ENCODE measurements at regions not wholly inside any gene's neighbourhood (a gene's known extent, or its start where the extent isn't known, plus 50 kb on each side); places are given as distances from the start of the nearest gene placed in this dataset.

DNA sequence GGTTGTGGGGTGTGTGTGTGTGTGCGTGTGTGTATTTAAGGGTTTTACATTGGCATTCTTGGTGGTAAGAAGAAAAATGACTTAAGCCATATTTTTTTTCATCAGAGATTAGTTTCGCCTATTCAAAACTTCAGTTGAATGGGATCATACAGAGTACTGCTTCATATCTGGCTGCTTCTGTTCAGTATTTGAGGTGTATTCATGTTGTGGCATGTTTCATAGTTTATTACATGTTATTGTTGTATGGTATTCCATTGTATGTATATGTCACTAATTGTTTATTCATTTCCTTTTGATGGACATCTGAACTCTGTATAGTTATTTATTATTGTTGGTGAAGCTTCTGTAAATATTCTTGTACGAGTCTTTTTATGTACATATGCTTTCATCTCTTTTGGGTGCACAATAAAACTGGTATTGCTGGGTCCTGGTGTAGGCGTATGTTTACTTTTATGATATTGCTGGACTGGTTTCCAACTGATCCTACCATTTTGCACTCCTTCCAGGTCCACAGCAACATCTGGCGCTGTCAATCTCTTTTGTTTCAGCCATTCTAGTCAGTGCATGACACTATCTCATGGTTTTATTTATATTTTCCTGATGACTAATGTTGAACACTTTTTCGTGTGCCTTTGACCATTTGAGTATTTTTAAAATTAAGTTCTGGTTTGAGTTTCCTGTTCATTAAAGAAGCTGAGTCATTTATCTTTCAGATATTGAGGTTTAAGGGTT is 77.4 kb upstream of the MAF start:
- no peak overlapping the region for H3K27ac Mint-ChIP-seq (ENCODE audit: low read depth)
- no peak for DNase-seq (ENCODE audit: low spot score in 2 of 2)
- H3K4me1 Mint-ChIP-seq: no peaks in the 10 kb centered on the region
- no peak overlapping the region for H3K4me3 Mint-ChIP-seq
- H3K27me3 Mint-ChIP-seq: peaks cover under 1% of the 10 kb centered on the region
- H3K36me3 Mint-ChIP-seq (ENCODE audit: insufficient read depth): peaks cover 2% of the 10 kb centered on the region
- ATAC-seq (replicated peaks; ENCODE audit: extremely low read depth, poor library complexity, severe bottlenecking): no peak
- H3K9me3 Mint-ChIP-seq: no peaks in the 10 kb centered on the region

GRCh38 chr16:79673635-79674034 is 73.1 kb upstream of the MAF start:
- DNase-seq (ENCODE audit: low spot score in 2 of 2) (no peak), ATAC-seq (replicated peaks; ENCODE audit: extremely low read depth, poor library complexity, severe bottlenecking) (no peak)
- peaks cover 19% of the 10 kb centered on the region for H3K27me3 Mint-ChIP-seq
- H3K4me3 Mint-ChIP-seq: no peak overlapping the region
- H3K4me1 Mint-ChIP-seq: no peaks in the 10 kb centered on the region
- H3K27ac Mint-ChIP-seq (ENCODE audit: low read depth): no peak overlapping the region
- H3K36me3 Mint-ChIP-seq (ENCODE audit: insufficient read depth): no peaks in the 10 kb centered on the region
- H3K9me3 Mint-ChIP-seq: peaks cover 8% of the 10 kb centered on the region

- Mint-ChIP-seq H3K27me3 (peaks cover 19% of the 10 kb centered on the region), H3K4me3 (no peak overlapping the region)
These were observed 72.0 kb upstream of the MAF start for GRCh38 chr16:79672524-79672923.

GRCh38 chr16:79668502-79668901 is 68.0 kb upstream of the MAF start:
- no peaks in the 10 kb centered on the region for H3K4me1 Mint-ChIP-seq
- no peak overlapping the region for H3K4me3 Mint-ChIP-seq
- peaks cover 8% of the 10 kb centered on the region for H3K9me3 Mint-ChIP-seq
- H3K27me3 Mint-ChIP-seq: peaks cover 26% of the 10 kb centered on the region
- H3K27ac Mint-ChIP-seq (ENCODE audit: low read depth): no peak overlapping the region
- DNase-seq (ENCODE audit: low spot score in 2 of 2): no peak
- H3K36me3 Mint-ChIP-seq (ENCODE audit: insufficient read depth): peaks cover 2% of the 10 kb centered on the region
- ATAC-seq (replicated peaks; ENCODE audit: extremely low read depth, poor library complexity, severe bottlenecking): no peak

More at GRCh38 chr16:79672524-79672923, 72.0 kb upstream of the MAF start:
- Mint-ChIP-seq H3K27ac (ENCODE audit: low read depth) (no peak overlapping the region), H3K9me3 (peaks cover 8% of the 10 kb centered on the region), H3K36me3 (ENCODE audit: insufficient read depth) (no peaks in the 10 kb centered on the region), H3K4me1 (no peaks in the 10 kb centered on the region)
- DNase-seq (ENCODE audit: low spot score in 2 of 2): no peak
- no peak for ATAC-seq (replicated peaks; ENCODE audit: extremely low read depth, poor library complexity, severe bottlenecking)

DNA sequence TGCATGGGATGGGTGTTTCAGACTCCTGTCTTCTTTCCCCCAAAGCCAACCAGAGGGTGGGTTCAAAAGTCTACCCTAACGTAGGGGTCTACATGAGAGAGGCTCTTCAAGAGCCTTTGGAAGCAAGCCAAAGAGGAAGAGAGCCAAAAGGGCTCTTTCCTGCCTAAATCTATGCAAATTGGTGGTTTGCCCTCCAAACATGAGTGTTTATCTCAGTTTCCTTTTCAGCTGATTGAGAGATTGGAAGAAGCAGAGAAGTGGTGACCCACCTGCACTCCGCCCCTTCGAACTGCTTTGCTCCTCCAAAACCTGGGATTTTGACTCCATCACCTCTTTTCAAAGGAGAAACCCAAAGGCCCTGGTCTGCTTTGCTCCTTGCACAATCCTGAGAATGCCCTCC is 65.4 kb upstream of the MAF start:
- Mint-ChIP-seq H3K27me3 (peaks cover 49% of the 10 kb centered on the region), H3K4me1 (no peaks in the 10 kb centered on the region), H3K4me3 (no peak overlapping the region), H3K36me3 (ENCODE audit: insufficient read depth) (peaks cover 2% of the 10 kb centered on the region), H3K27ac (ENCODE audit: low read depth) (no peak overlapping the region), H3K9me3 (peaks cover 8% of the 10 kb centered on the region)
- ATAC-seq (replicated peaks; ENCODE audit: extremely low read depth, poor library complexity, severe bottlenecking) (no peak), DNase-seq (ENCODE audit: low spot score in 2 of 2) (no peak)

DNA sequence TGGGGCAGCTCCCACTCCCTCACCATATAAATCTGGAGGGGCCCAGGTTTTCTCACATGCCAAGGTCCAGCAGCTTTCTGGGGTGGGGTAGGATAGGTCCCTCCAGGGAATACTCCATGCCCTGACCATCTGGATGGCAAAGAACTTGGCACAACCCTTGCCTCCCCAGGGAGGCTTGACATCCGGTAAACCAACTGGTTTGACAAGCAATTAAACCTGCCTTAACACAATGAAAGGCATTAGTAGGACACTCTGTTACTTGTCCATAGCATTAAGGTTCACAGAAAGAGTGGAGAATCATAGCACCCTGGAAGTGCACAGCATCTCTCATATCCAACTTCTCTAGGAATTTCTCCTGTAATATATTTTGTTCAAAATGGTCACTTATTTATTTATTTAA is 63.9 kb upstream of the MAF start:
- Mint-ChIP-seq H3K36me3 (ENCODE audit: insufficient read depth) (peaks cover 4% of the 10 kb centered on the region), H3K27me3 (peaks cover 46% of the 10 kb centered on the region), H3K4me1 (no peaks in the 10 kb centered on the region), H3K4me3 (no peak overlapping the region), H3K27ac (ENCODE audit: low read depth) (no peak overlapping the region), H3K9me3 (peaks cover 5% of the 10 kb centered on the region)
- no peak for ATAC-seq (replicated peaks; ENCODE audit: extremely low read depth, poor library complexity, severe bottlenecking)
- DNase-seq (ENCODE audit: low spot score in 2 of 2): no peak

DNA sequence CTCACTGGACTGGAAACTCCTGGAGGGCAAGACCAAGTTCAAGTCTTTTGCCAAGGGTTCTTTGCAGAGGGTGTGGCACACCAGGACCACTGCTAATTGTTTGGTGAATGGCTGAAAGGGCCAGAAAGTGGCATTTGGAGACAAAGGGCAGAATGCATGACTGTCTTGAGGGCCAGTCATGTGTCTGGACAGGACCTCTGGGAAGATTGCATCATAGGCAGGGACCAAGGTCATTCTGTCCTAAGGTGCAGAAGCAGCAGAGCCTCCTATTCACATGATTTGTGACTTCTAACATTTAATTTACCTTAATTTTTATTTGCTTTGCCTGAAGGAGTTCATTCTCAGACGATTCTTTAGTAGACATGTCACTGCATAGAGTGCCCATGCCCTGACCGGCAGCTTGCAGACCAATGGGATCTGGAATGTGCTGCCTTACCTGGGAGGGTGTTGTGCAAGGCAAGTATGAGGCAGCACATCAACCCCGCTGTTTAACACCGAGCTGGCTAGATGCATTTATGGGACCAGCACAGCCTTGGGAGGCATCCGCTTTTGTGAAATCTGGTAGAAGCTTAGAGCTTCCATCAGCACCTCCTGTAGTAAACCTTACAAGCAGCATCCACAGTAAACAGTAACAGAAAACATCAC is 62.3 kb upstream of the MAF start:
- DNase-seq (ENCODE audit: low spot score in 2 of 2): no peak
- no peaks in the 10 kb centered on the region for H3K9me3 Mint-ChIP-seq
- peaks cover 4% of the 10 kb centered on the region for H3K36me3 Mint-ChIP-seq (ENCODE audit: insufficient read depth)
- H3K4me1 Mint-ChIP-seq: no peaks in the 10 kb centered on the region
- peaks cover 39% of the 10 kb centered on the region for H3K27me3 Mint-ChIP-seq
- H3K27ac Mint-ChIP-seq (ENCODE audit: low read depth): no peak overlapping the region
- no peak for ATAC-seq (replicated peaks; ENCODE audit: extremely low read depth, poor library complexity, severe bottlenecking)
- H3K4me3 Mint-ChIP-seq: no peak overlapping the region

GRCh38 chr16:79662122-79662521 is 61.6 kb upstream of the MAF start:
- Mint-ChIP-seq H3K9me3 (no peaks in the 10 kb centered on the region), H3K27me3 (peaks cover 43% of the 10 kb centered on the region), H3K27ac (ENCODE audit: low read depth) (no peak overlapping the region), H3K4me1 (no peaks in the 10 kb centered on the region), H3K4me3 (no peak overlapping the region), H3K36me3 (ENCODE audit: insufficient read depth) (peaks cover 4% of the 10 kb centered on the region)
- ATAC-seq (replicated peaks; ENCODE audit: extremely low read depth, poor library complexity, severe bottlenecking): no peak
- DNase-seq (ENCODE audit: low spot score in 2 of 2): no peak

DNA sequence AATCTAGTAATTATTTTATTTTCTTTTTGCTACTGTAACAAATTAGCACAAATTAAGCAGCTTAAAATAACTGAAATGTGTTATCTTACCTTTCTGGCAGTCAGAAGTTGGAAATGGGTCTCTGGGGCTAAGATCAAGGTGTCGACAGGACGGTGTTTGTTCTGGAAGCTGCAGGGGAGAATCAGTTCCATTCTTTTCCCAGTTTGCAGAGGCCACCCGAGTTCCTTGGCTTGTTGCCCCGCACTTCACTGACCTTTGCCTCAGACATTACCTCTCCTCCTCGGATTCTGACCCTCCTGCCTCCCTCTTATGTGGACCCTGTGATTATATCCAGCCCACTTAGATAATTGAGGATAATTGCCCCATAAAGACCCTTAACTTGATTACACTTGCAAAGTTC is 61.0 kb upstream of the MAF start:
- H3K4me1 Mint-ChIP-seq: no peaks in the 10 kb centered on the region
- H3K27ac Mint-ChIP-seq (ENCODE audit: low read depth): no peak overlapping the region
- H3K9me3 Mint-ChIP-seq: no peaks in the 10 kb centered on the region
- ATAC-seq (replicated peaks; ENCODE audit: extremely low read depth, poor library complexity, severe bottlenecking): no peak
- DNase-seq (ENCODE audit: low spot score in 2 of 2): no peak
- H3K36me3 Mint-ChIP-seq (ENCODE audit: insufficient read depth): peaks cover 4% of the 10 kb centered on the region
- no peak overlapping the region for H3K4me3 Mint-ChIP-seq
- H3K27me3 Mint-ChIP-seq: peaks cover 48% of the 10 kb centered on the region

GRCh38 chr16:79659344-79659743 is 58.8 kb upstream of the MAF start:
- Mint-ChIP-seq H3K27ac (ENCODE audit: low read depth) (no peak overlapping the region), H3K9me3 (no peaks in the 10 kb centered on the region)
- ATAC-seq (replicated peaks; ENCODE audit: extremely low read depth, poor library complexity, severe bottlenecking): no peak

GRCh38 chr16:79658301-79659033 is 57.9 kb upstream of the MAF start:
- no peaks in the 10 kb centered on the region for H3K4me1 Mint-ChIP-seq
- H3K9me3 Mint-ChIP-seq: no peaks in the 10 kb centered on the region
- peaks cover 2% of the 10 kb centered on the region for H3K36me3 Mint-ChIP-seq (ENCODE audit: insufficient read depth)
- peaks cover 41% of the 10 kb centered on the region for H3K27me3 Mint-ChIP-seq
- ATAC-seq (replicated peaks; ENCODE audit: extremely low read depth, poor library complexity, severe bottlenecking) (no peak), DNase-seq (ENCODE audit: low spot score in 2 of 2) (no peak)
- no peak overlapping the region for H3K27ac Mint-ChIP-seq (ENCODE audit: low read depth)
- H3K4me3 Mint-ChIP-seq: no peak overlapping the region

More at GRCh38 chr16:79659344-79659743, 58.8 kb upstream of the MAF start:
- Mint-ChIP-seq H3K4me3 (no peak overlapping the region), H3K4me1 (no peaks in the 10 kb centered on the region), H3K36me3 (ENCODE audit: insufficient read depth) (peaks cover 2% of the 10 kb centered on the region), H3K27me3 (peaks cover 48% of the 10 kb centered on the region)
- DNase-seq (ENCODE audit: low spot score in 2 of 2): no peak

DNA sequence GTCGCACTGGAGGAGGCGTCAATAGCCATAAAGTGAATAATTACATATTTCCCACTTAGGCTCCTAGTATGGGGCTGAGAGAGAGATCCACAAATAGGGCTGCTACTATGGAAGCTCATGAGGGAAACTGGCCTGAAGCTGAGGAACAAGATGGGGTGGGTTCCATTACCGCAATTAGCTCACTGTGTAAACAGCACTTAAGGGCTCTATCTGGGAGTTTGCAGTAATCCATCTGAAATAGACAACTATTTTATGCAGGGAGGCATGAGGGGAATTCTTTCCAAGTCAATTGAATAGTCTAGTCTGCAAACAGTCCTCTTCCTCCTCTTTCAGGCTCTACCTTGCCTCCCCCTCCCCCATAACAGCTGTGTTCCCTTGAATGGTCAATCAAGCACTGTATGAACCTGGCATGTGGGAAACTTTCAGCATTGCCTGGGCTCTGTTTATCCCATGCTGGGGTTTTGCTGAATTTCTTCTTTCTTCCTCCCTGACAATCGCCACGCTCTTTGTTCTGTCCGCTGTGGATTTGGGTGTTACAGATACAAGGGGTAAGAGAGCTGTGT is 56.1 kb upstream of the MAF start:
- Mint-ChIP-seq H3K9me3 (no peaks in the 10 kb centered on the region), H3K27ac (ENCODE audit: low read depth) (no peak overlapping the region), H3K4me1 (no peaks in the 10 kb centered on the region), H3K27me3 (peaks cover 34% of the 10 kb centered on the region), H3K4me3 (no peak overlapping the region), H3K36me3 (ENCODE audit: insufficient read depth) (peaks cover 2% of the 10 kb centered on the region)
- ATAC-seq (replicated peaks; ENCODE audit: extremely low read depth, poor library complexity, severe bottlenecking): no peak
- DNase-seq (ENCODE audit: low spot score in 2 of 2): no peak

All from central memory CD8-positive, alpha-beta T cell (primary cell).